Umbilical cord (tissue), 1 donor: ENCODE measurements at regions not wholly inside any gene's neighbourhood (a gene's known extent, or its start where the extent isn't known, plus 50 kb on each side); places are given as distances from the start of the nearest gene placed in this dataset.
A peak's percentile ranks its signal among the peaks of the same experiment; 100 is the strongest.
"Not testable (repeated sequence)": the region's sequence is repeated elsewhere in the genome, so short reads cannot be mapped to it uniquely, and the experiment has no call there.

Experiments used
- DNase-seq: peaks from one replicate; pipeline ENCODE4 v3.0.0-alpha.2; 2015; ENCODE audit warnings: low spot score

GRCh38 chr7:145928937-145929336, 187.7 kb upstream of the CNTNAP2 start:
- DNase-seq: no peak

GRCh38 chr7:145919712-145920111, 196.9 kb upstream of the CNTNAP2 start:
- no peak for DNase-seq

GRCh38 chr7:145916776-145917175, 199.8 kb upstream of the CNTNAP2 start:
- DNase-seq: no peak

- no peak for DNase-seq
These were observed 200.9 kb upstream of the CNTNAP2 start for GRCh38 chr7:145915679-145916078.

- DNase-seq: no peak
These were observed 206.5 kb upstream of the CNTNAP2 start for GRCh38 chr7:145909991-145910513.

- DNase-seq: no peak
These were observed 212.9 kb upstream of the CNTNAP2 start for GRCh38 chr7:145903658-145904057.

GRCh38 chr7:145902123-145902522, 214.5 kb upstream of the CNTNAP2 start:
- no peak for DNase-seq

- no peak for DNase-seq
These were observed 216.7 kb upstream of the CNTNAP2 start for GRCh38 chr7:145899938-145900337.

GRCh38 chr7:145893925-145894535, 222.6 kb upstream of the CNTNAP2 start:
- no peak for DNase-seq

- no peak for DNase-seq
These were observed 231.7 kb upstream of the CNTNAP2 start for GRCh38 chr7:145884716-145885514.

- no peak for DNase-seq
These were observed 240.2 kb upstream of the CNTNAP2 start for GRCh38 chr7:145876376-145876775.

- DNase-seq: no peak
These were observed 241.3 kb upstream of the CNTNAP2 start for GRCh38 chr7:145875267-145875666.

- DNase-seq: no peak
These were observed 247.7 kb upstream of the CNTNAP2 start for GRCh38 chr7:145868935-145869334.

GRCh38 chr7:145862212-145862611, 254.4 kb upstream of the CNTNAP2 start:
- DNase-seq: no peak

- DNase-seq: no peak
These were observed 255.8 kb upstream of the CNTNAP2 start for GRCh38 chr7:145860809-145861208.

- DNase-seq: no peak
These were observed 266.0 kb upstream of the CNTNAP2 start for GRCh38 chr7:145850636-145851035.

GRCh38 chr7:145848691-145849090, 267.9 kb upstream of the CNTNAP2 start:
- DNase-seq: peak; percentile 0

GRCh38 chr7:145845345-145845744, 271.3 kb upstream of the CNTNAP2 start:
- no peak for DNase-seq

GRCh38 chr7:145839814-145840213, 276.8 kb upstream of the CNTNAP2 start:
- no peak for DNase-seq

- no peak for DNase-seq
These were observed 284.9 kb upstream of the CNTNAP2 start for GRCh38 chr7:145831616-145832206.

- no peak for DNase-seq
These were observed 298.9 kb upstream of the CNTNAP2 start for GRCh38 chr7:145817687-145818086.

- DNase-seq: no peak
These were observed 304.4 kb upstream of the CNTNAP2 start for GRCh38 chr7:145812218-145812617.

- DNase-seq: not testable (repeated sequence)
These were observed 311.1 kb upstream of the CNTNAP2 start for GRCh38 chr7:145805496-145805895.
